ENCODE measurements at regions not wholly inside any gene's neighbourhood (a gene's known extent, or its start where the extent isn't known, plus 50 kb on each side); places are given as distances from the start of the nearest gene placed in this dataset.

DNA sequence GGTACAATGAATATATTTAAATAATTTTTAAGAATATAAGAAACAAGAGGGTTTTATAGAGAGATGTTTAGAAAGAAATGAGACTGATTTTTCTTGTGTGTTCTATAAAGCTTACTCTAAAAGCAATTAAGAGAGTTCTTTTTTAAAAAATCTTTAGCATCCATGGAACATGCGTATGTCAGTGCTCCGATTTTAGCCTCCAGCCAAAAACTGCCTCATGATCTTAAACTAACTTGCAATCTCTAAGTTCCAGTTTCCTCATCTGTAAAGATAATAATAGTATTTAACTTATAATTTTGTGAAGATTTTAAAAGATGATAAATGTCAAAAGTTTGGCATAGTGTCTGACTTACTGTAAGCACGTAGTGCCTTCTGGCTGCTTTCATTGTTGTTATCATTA lies 448.7 kb downstream of the EPHA4 start:
- TF ChIP-seq, protein P1, sequence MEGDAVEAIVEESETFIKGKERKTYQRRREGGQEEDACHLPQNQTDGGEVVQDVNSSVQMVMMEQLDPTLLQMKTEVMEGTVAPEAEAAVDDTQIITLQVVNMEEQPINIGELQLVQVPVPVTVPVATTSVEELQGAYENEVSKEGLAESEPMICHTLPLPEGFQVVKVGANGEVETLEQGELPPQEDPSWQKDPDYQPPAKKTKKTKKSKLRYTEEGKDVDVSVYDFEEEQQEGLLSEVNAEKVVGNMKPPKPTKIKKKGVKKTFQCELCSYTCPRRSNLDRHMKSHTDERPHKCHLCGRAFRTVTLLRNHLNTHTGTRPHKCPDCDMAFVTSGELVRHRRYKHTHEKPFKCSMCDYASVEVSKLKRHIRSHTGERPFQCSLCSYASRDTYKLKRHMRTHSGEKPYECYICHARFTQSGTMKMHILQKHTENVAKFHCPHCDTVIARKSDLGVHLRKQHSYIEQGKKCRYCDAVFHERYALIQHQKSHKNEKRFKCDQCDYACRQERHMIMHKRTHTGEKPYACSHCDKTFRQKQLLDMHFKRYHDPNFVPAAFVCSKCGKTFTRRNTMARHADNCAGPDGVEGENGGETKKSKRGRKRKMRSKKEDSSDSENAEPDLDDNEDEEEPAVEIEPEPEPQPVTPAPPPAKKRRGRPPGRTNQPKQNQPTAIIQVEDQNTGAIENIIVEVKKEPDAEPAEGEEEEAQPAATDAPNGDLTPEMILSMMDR (IDR thresholded peaks at IDR 0.05) = no peak
- TF ChIP-seq POLR2AphosphoS5 (IDR thresholded peaks at IDR 0.05) = no peak
- TF ChIP-seq POLR2A (IDR thresholded peaks at IDR 0.05) = no peak

Measured in breast epithelium (tissue), 3 donors.